HepG2 (cell line): ENCODE measurements at regions not wholly inside any gene's neighbourhood (a gene's known extent, or its start where the extent isn't known, plus 50 kb on each side); places are given as distances from the start of the nearest gene placed in this dataset.

Experiments used
- CTCF ChIP-seq: sonication (generic); formaldehyde crosslinking; IDR thresholded peaks from 2 replicates; pipeline ENCODE4 v1.5.0; 2020; ENCODE audit warnings: mild to moderate bottlenecking, missing genetic modification reagents, moderate library complexity
- EZH2 ChIP-seq: conservative IDR thresholded peaks from 2 replicates; pipeline ENCODE4 v1.6.1; 2012; ENCODE audit warnings: mild to moderate bottlenecking, low read depth, low read length, moderate library complexity
- MXD1 ChIP-seq: sonication (generic); formaldehyde crosslinking; IDR thresholded peaks from 2 replicates; pipeline ENCODE4 v1.4.0; 2020; ENCODE audit warnings: mild to moderate bottlenecking, missing genetic modification reagents
- POLR2A ChIP-seq, 2 experiments: IDR thresholded peaks; 2 replicates each; pipeline ENCODE4 v1.6.1; 2011; ENCODE audit warnings: low read depth in 2 of 2, low read length in 2 of 2, mild to moderate bottlenecking in 1 of 2, moderate library complexity in 1 of 2; ENCODE audit not compliant: insufficient read depth in 1 of 2
- TAF15 ChIP-seq: fragments of 200-400 bp; formaldehyde crosslinking; IDR thresholded peaks from one replicate; pipeline ENCODE4 v1.6.1; 2018; ENCODE audit warnings: mild to moderate bottlenecking, low read depth, low read length; ENCODE audit not compliant: poor library complexity, severe bottlenecking
- ZBTB34 ChIP-seq: sonication (generic); formaldehyde crosslinking; IDR thresholded peaks from 2 replicates; pipeline ENCODE4 v1.8.0; 2022; ENCODE audit warnings: mild to moderate bottlenecking, missing genetic modification reagents
- ZFP41 ChIP-seq: sonication (generic); formaldehyde crosslinking; IDR thresholded peaks from 2 replicates; pipeline ENCODE4 v1.4.0; 2020; ENCODE audit warnings: mild to moderate bottlenecking, missing genetic modification reagents, borderline replicate concordance

- TF ChIP-seq ZFP41 (no peak), TAF15 (no peak), MXD1 (no peak), POLR2A (IDR thresholded peaks at IDR 0.05; ENCODE audit: insufficient read depth in 1 of 2, low read depth in 2 of 2, low read length in 2 of 2) (no peak), EZH2 (no peak), CTCF (CRISPR knock-in tag) (no peak), ZBTB34 (CRISPR knock-in tag) (no peak)
These were observed 156.8 kb upstream of the TMTC2 start for GRCh38 chr12:82529954-82530353.
